ENCODE measurements at regions not wholly inside any gene's neighbourhood (a gene's known extent, or its start where the extent isn't known, plus 50 kb on each side); places are given as distances from the start of the nearest gene placed in this dataset.

DNA sequence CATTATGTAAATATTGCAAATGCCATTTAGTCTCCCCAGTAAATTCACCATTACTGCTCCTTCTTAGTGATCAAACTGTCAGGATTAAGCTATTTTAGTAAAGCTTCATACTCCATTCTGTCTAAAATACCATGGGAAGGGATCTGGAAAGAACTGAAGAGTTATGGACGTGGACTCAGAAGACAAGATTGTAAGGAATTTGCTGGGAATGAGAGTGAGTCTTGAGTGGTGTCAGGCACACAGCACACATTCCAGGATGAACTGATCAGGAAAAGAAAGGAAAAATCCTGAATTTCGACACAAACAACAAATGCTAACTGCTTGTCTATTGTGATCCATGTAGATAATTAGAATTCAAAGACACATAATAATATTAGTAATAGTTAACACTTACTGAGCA is 311.0 kb downstream of the CENPC start:
- TF ChIP-seq, protein P1, sequence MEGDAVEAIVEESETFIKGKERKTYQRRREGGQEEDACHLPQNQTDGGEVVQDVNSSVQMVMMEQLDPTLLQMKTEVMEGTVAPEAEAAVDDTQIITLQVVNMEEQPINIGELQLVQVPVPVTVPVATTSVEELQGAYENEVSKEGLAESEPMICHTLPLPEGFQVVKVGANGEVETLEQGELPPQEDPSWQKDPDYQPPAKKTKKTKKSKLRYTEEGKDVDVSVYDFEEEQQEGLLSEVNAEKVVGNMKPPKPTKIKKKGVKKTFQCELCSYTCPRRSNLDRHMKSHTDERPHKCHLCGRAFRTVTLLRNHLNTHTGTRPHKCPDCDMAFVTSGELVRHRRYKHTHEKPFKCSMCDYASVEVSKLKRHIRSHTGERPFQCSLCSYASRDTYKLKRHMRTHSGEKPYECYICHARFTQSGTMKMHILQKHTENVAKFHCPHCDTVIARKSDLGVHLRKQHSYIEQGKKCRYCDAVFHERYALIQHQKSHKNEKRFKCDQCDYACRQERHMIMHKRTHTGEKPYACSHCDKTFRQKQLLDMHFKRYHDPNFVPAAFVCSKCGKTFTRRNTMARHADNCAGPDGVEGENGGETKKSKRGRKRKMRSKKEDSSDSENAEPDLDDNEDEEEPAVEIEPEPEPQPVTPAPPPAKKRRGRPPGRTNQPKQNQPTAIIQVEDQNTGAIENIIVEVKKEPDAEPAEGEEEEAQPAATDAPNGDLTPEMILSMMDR (IDR thresholded peaks at IDR 0.05; ENCODE audit: extremely low read depth in 1 of 2, insufficient read depth in 1 of 2, low read depth in 1 of 2, low read length in 2 of 2), result no peak
- TF ChIP-seq POLR2A (IDR thresholded peaks at IDR 0.05; ENCODE audit: low read depth, low read length), result no peak
- TF ChIP-seq POLR2AphosphoS5 (IDR thresholded peaks at IDR 0.05; ENCODE audit: insufficient read depth, low read depth, low read length), result no peak
- TF ChIP-seq MYC (IDR thresholded peaks at IDR 0.05; ENCODE audit: low read depth, low read length), result no peak
- TF ChIP-seq, protein P2, sequence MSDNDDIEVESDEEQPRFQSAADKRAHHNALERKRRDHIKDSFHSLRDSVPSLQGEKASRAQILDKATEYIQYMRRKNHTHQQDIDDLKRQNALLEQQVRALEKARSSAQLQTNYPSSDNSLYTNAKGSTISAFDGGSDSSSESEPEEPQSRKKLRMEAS (IDR thresholded peaks at IDR 0.05; ENCODE audit: insufficient read depth, insufficient read length), result no peak
- Histone ChIP-seq H3K27ac (ENCODE audit: insufficient read depth, low read depth, low read length) (no peak overlapping the region), H3K9me3 (replicated peaks; ENCODE audit: control insufficient read depth, insufficient read depth, low read length) (no peaks in the 10 kb centered on the region), H3K79me2 (ENCODE audit: control insufficient read depth, insufficient read depth, low read length) (no peaks in the 10 kb centered on the region), H3K27me3 (ENCODE audit: control insufficient read depth in 2 of 2, insufficient read depth in 2 of 2, low read length in 2 of 2) (no peaks in the 10 kb centered on the region), H3K9me1 (replicated peaks; ENCODE audit: control insufficient read depth, extremely low read depth, insufficient read depth, low read length) (no peaks in the 10 kb centered on the region), H2AFZ (ENCODE audit: low read depth, low read length) (no peak overlapping the region), H3K4me1 (ENCODE audit: control insufficient read depth, extremely low read depth, insufficient read depth, low read length) (no peaks in the 10 kb centered on the region), H3K9ac (replicated peaks; ENCODE audit: extremely low read depth, insufficient read depth, low read length) (no peak overlapping the region), H3K4me2 (ENCODE audit: insufficient read depth, low read length) (no peak overlapping the region), H3K36me3 (ENCODE audit: control insufficient read depth in 2 of 2, extremely low read depth in 1 of 2, insufficient read depth in 2 of 2, low read length in 2 of 2) (no peaks in the 10 kb centered on the region), H3K4me3 (replicated peaks in 1 of 3; ENCODE audit: insufficient read depth in 1 of 3, low read depth in 1 of 3, low read length in 3 of 3) (no peak overlapping the region), H4K20me1 (replicated peaks; ENCODE audit: control insufficient read depth, extremely low read depth, insufficient read depth, low read length) (no peaks in the 10 kb centered on the region)
- no peak for FAIRE-seq
- no TSS peak for BruUV-seq (replicated peaks)
- no peak for DNase-seq (ENCODE audit: low read depth, low spot score)
- intact Hi-C loops (cut with micrococcal nuclease) (no loop called here), dilution Hi-C loops (cut with MboI; ENCODE audit: extremely low pct_ligation_motif_present, low sequenced_read_pairs) (no loop called here)
- POLR2A ChIA-PET, result no interaction called here
- CTCF ChIA-PET, result no interaction called here

DNA sequence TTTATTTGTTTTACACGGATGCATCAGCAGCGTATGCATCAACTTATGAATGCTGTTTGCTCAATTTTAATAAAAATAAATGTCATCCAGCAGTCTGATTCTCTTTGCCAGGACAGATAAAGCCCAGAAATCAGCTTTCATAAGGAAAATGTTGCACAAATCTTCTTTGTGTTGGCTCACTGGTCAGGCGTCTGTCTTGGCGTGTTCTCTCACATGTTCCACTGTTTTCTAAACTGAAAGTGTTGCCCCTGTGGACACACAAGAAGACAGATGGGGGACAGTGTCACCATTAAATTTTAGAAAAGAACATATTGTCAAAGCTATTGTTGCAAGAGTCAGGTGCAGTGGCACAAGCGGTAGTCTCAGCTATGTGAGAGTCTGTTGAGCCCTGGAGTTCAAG is 316.2 kb downstream of the CENPC start:
- POLR2A ChIA-PET, result no interaction called here
- TF ChIP-seq JUN (IDR thresholded peaks at IDR 0.05; ENCODE audit: borderline replicate concordance, insufficient read depth, insufficient read length, low read depth), result no peak
- no peak for TF ChIP-seq POLR2A (IDR thresholded peaks at IDR 0.05; ENCODE audit: low read depth, low read length)
- TF ChIP-seq EZH2 (IDR thresholded peaks at IDR 0.05; ENCODE audit: borderline replicate concordance, low read depth, low read length, severe bottlenecking), result no peak
- TF ChIP-seq, protein P1 (IDR thresholded peaks at IDR 0.05; ENCODE audit: extremely low read depth in 1 of 2, insufficient read depth in 1 of 2, low read depth in 1 of 2, low read length in 2 of 2), result no peak
- TF ChIP-seq, protein P2 (IDR thresholded peaks at IDR 0.05; ENCODE audit: insufficient read depth, insufficient read length), result no peak
- TF ChIP-seq POLR2AphosphoS5 (IDR thresholded peaks at IDR 0.05; ENCODE audit: insufficient read depth, low read depth, low read length), result no peak
- no peak for TF ChIP-seq FOS (IDR thresholded peaks at IDR 0.05; ENCODE audit: borderline replicate concordance, insufficient read depth, low read length)
- TF ChIP-seq GATA2 (IDR thresholded peaks at IDR 0.05; ENCODE audit: insufficient read depth, insufficient read length, low read depth, low read length), result no peak
- no peak for TF ChIP-seq MYC (IDR thresholded peaks at IDR 0.05; ENCODE audit: low read depth, low read length)
- Histone ChIP-seq H3K4me3 (replicated peaks in 1 of 3; ENCODE audit: insufficient read depth in 1 of 3, low read depth in 1 of 3, low read length in 3 of 3) (no peak overlapping the region), H3K27ac (ENCODE audit: insufficient read depth, low read depth, low read length) (no peak overlapping the region), H3K9me3 (replicated peaks; ENCODE audit: control insufficient read depth, insufficient read depth, low read length) (no peaks in the 10 kb centered on the region), H3K4me1 (ENCODE audit: control insufficient read depth, extremely low read depth, insufficient read depth, low read length) (no peaks in the 10 kb centered on the region), H3K79me2 (ENCODE audit: control insufficient read depth, insufficient read depth, low read length) (no peaks in the 10 kb centered on the region), H2AFZ (ENCODE audit: low read depth, low read length) (no peak overlapping the region), H3K9me1 (replicated peaks; ENCODE audit: control insufficient read depth, extremely low read depth, insufficient read depth, low read length) (no peaks in the 10 kb centered on the region), H3K36me3 (ENCODE audit: control insufficient read depth in 2 of 2, extremely low read depth in 1 of 2, insufficient read depth in 2 of 2, low read length in 2 of 2) (no peaks in the 10 kb centered on the region), H3K27me3 (ENCODE audit: control insufficient read depth in 2 of 2, insufficient read depth in 2 of 2, low read length in 2 of 2) (no peaks in the 10 kb centered on the region), H3K4me2 (ENCODE audit: insufficient read depth, low read length) (no peak overlapping the region), H4K20me1 (replicated peaks; ENCODE audit: control insufficient read depth, extremely low read depth, insufficient read depth, low read length) (no peaks in the 10 kb centered on the region), H3K9ac (replicated peaks; ENCODE audit: extremely low read depth, insufficient read depth, low read length) (no peak overlapping the region)
- DNase-seq (ENCODE audit: low read depth, low spot score) (no peak), FAIRE-seq (no peak)
- no TSS peak for BruUV-seq (replicated peaks)
- intact Hi-C loops (cut with micrococcal nuclease) (no loop called here), dilution Hi-C loops (cut with MboI; ENCODE audit: extremely low pct_ligation_motif_present, low sequenced_read_pairs) (no loop called here)
- CTCF ChIA-PET, result no interaction called here

All from endothelial cell of umbilical vein (primary cell).